ENCODE measurements at regions not wholly inside any gene's neighbourhood (a gene's known extent, or its start where the extent isn't known, plus 50 kb on each side); places are given as distances from the start of the nearest gene placed in this dataset.

GRCh38 chr6:22151892-22152291 is 144.9 kb downstream of the PRL start:
- no peak for TF ChIP-seq EZH2phosphoT487 (IDR thresholded peaks at IDR 0.05; ENCODE audit: insufficient read depth, low read depth)
- no peak for TF ChIP-seq EZH2 (IDR thresholded peaks at IDR 0.05; ENCODE audit: insufficient read depth, poor library complexity, severe bottlenecking)
